Superior temporal gyrus (tissue), 1 donor: ENCODE measurements at regions not wholly inside any gene's neighbourhood (a gene's known extent, or its start where the extent isn't known, plus 50 kb on each side); places are given as distances from the start of the nearest gene placed in this dataset.
A peak's percentile ranks its signal among the peaks of the same experiment; 100 is the strongest.

Source experiments
- DNase-seq: peaks from one replicate; pipeline ENCODE4 v3.0.0-alpha.2; 2016; ENCODE audit errors: extremely low spot score

- DNase-seq, result no peak
These were observed 1225.9 kb upstream of the MAP3K7 start for GRCh38 chr6:91812596-91813274.

DNA sequence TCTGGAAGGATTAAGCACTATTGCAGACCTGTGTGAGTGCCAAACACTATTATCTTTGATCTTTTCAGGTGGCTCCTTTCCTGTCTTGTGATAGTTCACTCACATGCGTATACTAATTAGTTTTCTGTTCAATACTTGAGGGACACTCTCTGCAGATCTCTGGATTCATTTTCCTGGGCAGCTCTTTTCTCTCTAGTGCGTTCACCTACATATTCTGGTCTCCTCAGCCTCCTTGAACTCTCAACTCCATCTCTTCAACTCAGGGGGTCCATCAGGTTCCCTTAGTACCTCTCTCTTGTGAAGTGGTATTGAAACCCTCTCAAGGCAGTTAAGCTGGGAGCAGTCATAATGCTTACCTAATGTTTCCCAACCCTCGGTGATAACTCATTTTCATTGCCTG lies 1218.1 kb upstream of the MAP3K7 start:
- DNase-seq, result no peak

DNA sequence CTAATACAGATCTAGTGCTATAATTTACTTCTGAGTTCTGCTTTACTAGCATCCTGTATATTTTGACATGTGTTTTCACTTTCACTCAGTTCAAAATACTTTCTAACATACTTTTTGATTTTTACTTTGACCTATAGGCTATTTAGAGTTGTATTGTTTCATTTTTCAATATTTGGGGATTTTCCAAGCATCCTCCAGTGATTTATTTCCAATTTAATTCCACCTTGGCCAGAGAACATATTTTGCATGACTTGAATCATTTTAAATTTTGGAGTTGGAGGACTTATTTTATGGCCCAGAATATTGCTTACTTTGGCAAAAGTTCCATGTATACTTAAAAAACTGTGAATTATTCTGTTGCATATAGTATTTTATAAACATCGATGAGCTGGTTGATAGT lies 1215.6 kb upstream of the MAP3K7 start:
- DNase-seq, result no peak

DNA sequence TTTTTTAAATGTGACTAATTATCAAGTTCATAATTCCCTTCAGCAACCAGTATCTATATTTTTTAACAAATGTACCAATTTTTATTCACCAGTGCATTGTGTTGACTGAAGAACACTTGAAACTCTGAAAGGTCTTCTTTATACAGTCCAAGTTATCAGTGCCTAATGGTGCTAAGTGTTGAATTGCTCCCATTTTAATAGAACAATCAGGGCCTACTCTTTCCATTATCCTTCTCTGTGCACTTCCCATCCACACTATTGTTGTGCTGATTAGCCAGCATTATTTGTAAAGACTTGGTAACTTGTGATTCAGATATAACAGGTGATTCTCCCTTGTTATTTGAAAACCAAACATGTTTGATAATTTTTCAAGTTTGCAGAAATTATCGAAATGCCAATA lies 1209.7 kb upstream of the MAP3K7 start:
- DNase-seq, result no peak

DNA sequence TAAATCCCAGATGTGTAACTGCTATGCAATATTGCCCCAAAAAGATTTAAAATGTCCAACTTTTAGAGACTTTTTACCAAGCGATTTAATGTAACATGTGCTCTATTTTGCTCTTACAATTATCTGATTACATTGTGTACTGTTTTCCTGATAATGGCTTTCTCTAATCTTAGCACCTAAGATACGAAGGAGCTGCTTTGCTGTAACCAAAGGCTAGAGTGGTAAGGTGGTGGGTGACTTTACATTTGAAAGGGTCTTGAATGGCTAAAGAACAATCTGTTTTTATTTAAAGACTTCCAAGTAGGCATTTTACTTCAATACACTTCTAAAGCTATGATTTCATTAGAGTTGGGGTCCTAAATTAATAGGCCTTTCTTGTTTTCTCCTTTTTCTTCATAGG lies 1201.6 kb upstream of the MAP3K7 start:
- DNase-seq, result no peak

DNA sequence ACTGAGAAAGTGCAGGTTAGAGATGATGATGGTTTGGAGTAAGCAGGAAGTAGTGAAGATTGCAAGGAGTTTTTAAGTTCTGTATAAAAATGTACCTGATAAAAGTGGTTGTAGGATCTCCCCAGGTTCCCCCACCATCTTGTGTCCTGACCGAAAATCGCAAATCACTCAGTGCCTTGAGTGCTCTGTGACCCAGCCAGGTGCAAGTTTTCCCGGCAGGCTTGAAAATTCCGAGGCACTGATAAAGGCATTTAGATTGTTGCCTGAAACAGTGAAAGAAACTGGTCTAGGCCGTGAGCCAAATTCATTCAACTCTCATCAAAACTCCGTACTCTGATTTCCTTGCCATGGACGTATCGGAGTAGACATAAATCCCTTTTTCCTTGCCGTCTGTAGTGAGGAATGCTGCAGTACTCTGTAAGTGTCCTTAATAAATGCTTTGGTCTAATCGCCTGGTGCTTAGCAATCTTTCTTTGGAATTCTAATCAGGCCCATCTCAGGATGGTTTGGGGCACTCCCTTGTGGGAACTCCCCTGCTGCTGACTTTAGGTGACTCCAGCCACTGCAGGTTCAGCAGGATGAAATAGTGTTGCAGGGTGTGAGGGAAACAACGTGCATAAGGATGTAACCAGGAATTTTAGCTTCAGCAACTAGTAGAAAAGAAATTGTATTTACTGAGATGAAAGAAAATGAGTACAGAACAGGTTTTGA lies 1199.8 kb upstream of the MAP3K7 start:
- no peak for DNase-seq

GRCh38 chr6:91782802-91783201 lies 1195.9 kb upstream of the MAP3K7 start:
- peak; percentile 40 for DNase-seq

- peak; percentile 60 for DNase-seq
These were observed 1195.1 kb upstream of the MAP3K7 start for GRCh38 chr6:91781946-91782345.

GRCh38 chr6:91780270-91780669 lies 1193.4 kb upstream of the MAP3K7 start:
- DNase-seq, result no peak

- DNase-seq, result no peak
These were observed 1174.7 kb upstream of the MAP3K7 start for GRCh38 chr6:91761621-91762020.

- no peak for DNase-seq
These were observed 1167.8 kb upstream of the MAP3K7 start for GRCh38 chr6:91754691-91755090.

GRCh38 chr6:91751526-91751925 lies 1164.7 kb upstream of the MAP3K7 start:
- peak; percentile 36 for DNase-seq

GRCh38 chr6:91744566-91744965 lies 1157.7 kb upstream of the MAP3K7 start:
- DNase-seq, result no peak

DNA sequence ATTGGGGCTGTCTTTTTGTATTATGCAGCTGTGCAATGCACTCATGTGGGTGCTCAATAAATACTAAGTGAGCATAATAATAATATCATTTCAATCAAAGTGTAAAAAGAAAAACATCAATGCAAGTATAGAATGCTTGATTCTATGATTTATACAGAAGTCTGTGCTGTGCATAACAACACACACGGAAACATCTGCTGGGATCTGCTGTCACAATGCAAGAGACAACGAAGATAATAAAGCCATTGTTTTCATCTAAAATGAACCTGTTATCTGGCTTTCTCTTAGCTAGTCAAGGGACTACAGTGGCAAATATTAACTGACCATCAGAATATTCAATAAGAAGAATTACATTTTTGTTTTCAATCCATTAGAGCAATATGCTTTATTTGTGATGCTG lies 1156.9 kb upstream of the MAP3K7 start:
- peak; percentile 31 for DNase-seq

- no peak for DNase-seq
These were observed 1145.1 kb upstream of the MAP3K7 start for GRCh38 chr6:91731939-91732338.

GRCh38 chr6:91730710-91731109 lies 1143.8 kb upstream of the MAP3K7 start:
- DNase-seq, result no peak

GRCh38 chr6:91720324-91720723 lies 1133.5 kb upstream of the MAP3K7 start:
- no peak for DNase-seq

GRCh38 chr6:91719414-91719813 lies 1132.5 kb upstream of the MAP3K7 start:
- no peak for DNase-seq

GRCh38 chr6:91718198-91718597 lies 1131.3 kb upstream of the MAP3K7 start:
- no peak for DNase-seq

DNA sequence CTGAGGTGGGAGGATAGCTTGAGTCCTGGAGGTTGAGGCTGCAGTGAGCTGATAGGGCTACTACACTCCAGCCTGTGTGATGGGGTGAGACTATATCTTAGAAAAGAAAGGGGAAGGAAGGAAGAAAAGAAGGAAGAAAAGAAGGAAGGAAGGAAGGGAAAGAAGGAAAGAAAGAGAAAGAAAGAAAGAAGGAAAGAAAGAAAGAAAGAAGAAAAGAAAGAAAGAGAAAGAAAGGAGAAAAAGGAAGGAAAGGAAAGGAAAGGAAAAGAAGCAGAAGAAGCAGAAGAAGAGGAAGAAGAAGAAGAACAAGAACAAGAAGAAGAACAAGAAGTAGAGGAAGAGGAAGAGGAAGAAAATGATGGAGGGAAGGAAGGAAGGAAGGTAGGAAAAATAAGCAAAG lies 1130.2 kb upstream of the MAP3K7 start:
- DNase-seq, result no peak

- no peak for DNase-seq
These were observed 1129.5 kb upstream of the MAP3K7 start for GRCh38 chr6:91716361-91716760.

- no peak for DNase-seq
These were observed 1128.4 kb upstream of the MAP3K7 start for GRCh38 chr6:91715171-91715805.

DNA sequence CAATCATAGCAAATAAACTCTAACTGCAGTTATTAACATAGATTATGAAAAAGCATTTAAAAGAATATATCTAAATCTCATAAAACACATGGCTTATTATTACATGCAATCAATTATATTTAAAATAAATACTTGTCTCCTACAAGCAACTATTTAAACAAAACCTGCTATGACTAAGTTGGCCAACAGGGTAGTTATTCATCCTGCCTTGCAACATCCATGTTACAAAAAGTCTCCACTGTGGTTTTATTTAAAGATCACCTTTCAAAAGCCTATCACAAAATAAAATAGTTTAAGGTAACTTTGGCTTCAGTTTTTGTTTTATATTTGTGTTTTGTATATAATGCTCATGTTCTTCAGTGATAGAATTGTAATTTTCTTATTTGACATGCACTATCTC lies 1127.0 kb upstream of the MAP3K7 start:
- DNase-seq, result no peak
